ENCODE measurements at regions not wholly inside any gene's neighbourhood (a gene's known extent, or its start where the extent isn't known, plus 50 kb on each side); places are given as distances from the start of the nearest gene placed in this dataset.

GRCh38 chr17:73738751-73739575, 94.7 kb upstream of the SDK2 start:
- no peak overlapping the region for H3K4me3 ChIP-seq (ENCODE audit: low read depth in 2 of 2, low read length in 2 of 2)
- no peaks in the 10 kb centered on the region for H3K9me3 ChIP-seq (ENCODE audit: control insufficient read depth, insufficient read depth, low read depth, low read length)
- no peaks in the 10 kb centered on the region for H3K4me1 ChIP-seq (ENCODE audit: control insufficient read depth, insufficient read depth, low read length)
- ChIA-PET CTCF (no interaction called here), POLR2A (interaction anchor here (0.6 kb wide), 1 partner anchor 136 kb away, joined by 3 read pairs; no protein-coding TSS in a partner anchor)
- no peak overlapping the region for H3K27ac ChIP-seq (ENCODE audit: low read length)
- in situ Hi-C loops (cut with HindIII; ENCODE audit: low pct_unique_long_range_greater_than_20kb, low sequenced_read_pairs), result no loop called here
- no TSS peak for BruUV-seq (replicated peaks)
- intact Hi-C loops (cut with micrococcal nuclease; ENCODE audit: unreplicated experiment), result no loop called here
- no peaks in the 10 kb centered on the region for H3K36me3 ChIP-seq (ENCODE audit: control insufficient read depth, insufficient read depth, low read length)
- DNase-seq (ENCODE audit: low read depth, low spot score), result no peak
- ATAC-seq, result no peak
- H3K27me3 ChIP-seq (ENCODE audit: control insufficient read depth, insufficient read depth, low read length), result peaks cover 31% of the 10 kb centered on the region
- TF ChIP-seq CTCF (IDR thresholded peaks at IDR 0.05) (no peak), SIN3A (IDR thresholded peaks at IDR 0.05; ENCODE audit: borderline replicate concordance, insufficient read depth, low read depth, low read length) (no peak), REST (IDR thresholded peaks at IDR 0.05; ENCODE audit: insufficient read depth in 1 of 2, low read depth in 2 of 2, low read length in 1 of 2) (no peak), TCF7L2 (IDR thresholded peaks at IDR 0.05; ENCODE audit: low read depth, low read length) (no peak), POLR2AphosphoS5 (IDR thresholded peaks at IDR 0.05; ENCODE audit: low read depth, low read length) (no peak)

GRCh38 chr17:73740370-73740769, 96.1 kb upstream of the SDK2 start:
- in situ Hi-C loops (cut with HindIII; ENCODE audit: low pct_unique_long_range_greater_than_20kb, low sequenced_read_pairs) (no loop called here), intact Hi-C loops (cut with micrococcal nuclease; ENCODE audit: unreplicated experiment) (no loop called here)
- no peak for DNase-seq (ENCODE audit: low read depth, low spot score)
- no peak for TF ChIP-seq REST (IDR thresholded peaks at IDR 0.05; ENCODE audit: insufficient read depth in 1 of 2, low read depth in 2 of 2, low read length in 1 of 2)
- TF ChIP-seq CTCF (IDR thresholded peaks at IDR 0.05), result no peak
- TF ChIP-seq POLR2AphosphoS5 (IDR thresholded peaks at IDR 0.05; ENCODE audit: low read depth, low read length), result no peak
- no peak for TF ChIP-seq TCF7L2 (IDR thresholded peaks at IDR 0.05; ENCODE audit: low read depth, low read length)
- no peak for TF ChIP-seq SIN3A (IDR thresholded peaks at IDR 0.05; ENCODE audit: borderline replicate concordance, insufficient read depth, low read depth, low read length)
- no peaks in the 10 kb centered on the region for H3K9me3 ChIP-seq (ENCODE audit: control insufficient read depth, insufficient read depth, low read depth, low read length)
- H3K27me3 ChIP-seq (ENCODE audit: control insufficient read depth, insufficient read depth, low read length), result peaks cover 33% of the 10 kb centered on the region
- H3K4me3 ChIP-seq (ENCODE audit: low read depth in 2 of 2, low read length in 2 of 2), result no peak overlapping the region
- ChIA-PET CTCF (no interaction called here), POLR2A (no interaction called here)
- no peak overlapping the region for H3K27ac ChIP-seq (ENCODE audit: low read length)
- H3K4me1 ChIP-seq (ENCODE audit: control insufficient read depth, insufficient read depth, low read length), result no peaks in the 10 kb centered on the region
- no peak for ATAC-seq
- H3K36me3 ChIP-seq (ENCODE audit: control insufficient read depth, insufficient read depth, low read length), result no peaks in the 10 kb centered on the region
- BruUV-seq (replicated peaks), result no TSS peak

Data from Panc1 (cell line).